ENCODE measurements at regions not wholly inside any gene's neighbourhood (a gene's known extent, or its start where the extent isn't known, plus 50 kb on each side); places are given as distances from the start of the nearest gene placed in this dataset.

DNA sequence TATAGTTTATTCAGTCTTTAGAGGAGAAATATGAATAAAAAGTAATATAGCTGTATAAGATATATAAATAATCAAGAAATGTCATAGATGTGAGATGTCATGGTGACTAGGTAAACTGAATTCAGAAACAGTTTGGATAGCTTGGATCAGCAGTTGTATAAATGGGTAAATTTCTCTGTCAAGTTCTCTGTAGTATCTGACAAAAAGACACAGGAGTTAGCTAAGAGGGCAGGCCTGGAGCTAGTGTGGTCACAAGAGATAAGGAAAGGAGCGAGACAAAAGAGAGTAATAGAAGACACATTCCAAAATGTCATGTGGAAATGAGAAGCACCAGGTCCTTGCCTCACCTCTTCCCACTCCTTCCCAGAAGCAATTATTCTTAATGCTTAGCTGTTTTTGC, 349.0 kb downstream of the LMO7 start:
- Histone ChIP-seq H3K79me2 (ENCODE audit: insufficient read depth, low read length) (no peaks in the 10 kb centered on the region), H3T11ph (ENCODE audit: low read length) (no peak overlapping the region), H4K8ac (replicated peaks; ENCODE audit: insufficient read length, low read depth, low read length) (no peak overlapping the region), H3K79me1 (ENCODE audit: insufficient read depth, low read depth, low read length, poor library complexity, severe bottlenecking) (no peaks in the 10 kb centered on the region), H4K5ac (ENCODE audit: insufficient read length, low read depth, low read length) (no peak overlapping the region), H3K23ac (ENCODE audit: insufficient read length, low read depth, low read length) (no peak overlapping the region), H2BK12ac (ENCODE audit: insufficient read length, low read depth, low read length) (no peak overlapping the region), H3K18ac (ENCODE audit: insufficient read length, low read depth, low read length) (no peak overlapping the region), H3K4me2 (ENCODE audit: insufficient read depth, insufficient read length, low read length) (no peak overlapping the region), H3K23me2 (ENCODE audit: insufficient read length, low read depth, low read length, poor library complexity, severe bottlenecking) (no peaks in the 10 kb centered on the region), H2BK120ac (ENCODE audit: low read depth, low read length, poor library complexity, severe bottlenecking) (no peak overlapping the region), H3K56ac (ENCODE audit: insufficient read length, low read depth, low read length) (no peak overlapping the region), H2BK5ac (ENCODE audit: insufficient read length, low read length) (no peak overlapping the region), H2AK5ac (ENCODE audit: insufficient read length, low read length) (no peak overlapping the region), H2BK15ac (ENCODE audit: low read depth, low read length) (no peak overlapping the region), H3K4ac (ENCODE audit: low read depth, low read length) (no peak overlapping the region), H4K91ac (ENCODE audit: insufficient read length, low read depth, low read length) (no peak overlapping the region), H3K27me3 (ENCODE audit: insufficient read depth, low read length) (no peaks in the 10 kb centered on the region), H3K9ac (ENCODE audit: extremely low read depth, insufficient read length, low read length) (no peak overlapping the region), H4K20me1 (ENCODE audit: control insufficient read depth, insufficient read depth, insufficient read length) (no peaks in the 10 kb centered on the region), H3K4me1 (ENCODE audit: insufficient read depth, low read length) (no peaks in the 10 kb centered on the region), H2BK20ac (ENCODE audit: low read depth, low read length, poor library complexity, severe bottlenecking) (no peak overlapping the region), H3K9me3 (ENCODE audit: control insufficient read depth, low read depth, low read length) (no peaks in the 10 kb centered on the region), H3K14ac (ENCODE audit: insufficient read depth, low read length) (no peak overlapping the region), H3K27ac (ENCODE audit: insufficient read length, low read depth, low read length) (no peak overlapping the region), H2AFZ (ENCODE audit: low read length) (no peak overlapping the region)
- Mint-ChIP-seq H3K27me3 (ENCODE audit: low read depth) (no peaks in the 10 kb centered on the region), H3K4me3 (no peak overlapping the region), H3K36me3 (ENCODE audit: insufficient read depth in 1 of 3, low read depth in 3 of 3) (no peaks in the 10 kb centered on the region), H3K27ac (0 out of 7 replicates have a peak overlapping the region, but pooled peaks of 1 of the 3 experiments have one; percentile 81), H3K4me1 (no peaks in the 10 kb centered on the region), H3K9me3 (peaks cover 0 to 5% of the 10 kb centered on the region in 2 experiments; a peak in 2 of 5 replicates)
- DNase-seq, result no peak
- TF ChIP-seq, protein P1, sequence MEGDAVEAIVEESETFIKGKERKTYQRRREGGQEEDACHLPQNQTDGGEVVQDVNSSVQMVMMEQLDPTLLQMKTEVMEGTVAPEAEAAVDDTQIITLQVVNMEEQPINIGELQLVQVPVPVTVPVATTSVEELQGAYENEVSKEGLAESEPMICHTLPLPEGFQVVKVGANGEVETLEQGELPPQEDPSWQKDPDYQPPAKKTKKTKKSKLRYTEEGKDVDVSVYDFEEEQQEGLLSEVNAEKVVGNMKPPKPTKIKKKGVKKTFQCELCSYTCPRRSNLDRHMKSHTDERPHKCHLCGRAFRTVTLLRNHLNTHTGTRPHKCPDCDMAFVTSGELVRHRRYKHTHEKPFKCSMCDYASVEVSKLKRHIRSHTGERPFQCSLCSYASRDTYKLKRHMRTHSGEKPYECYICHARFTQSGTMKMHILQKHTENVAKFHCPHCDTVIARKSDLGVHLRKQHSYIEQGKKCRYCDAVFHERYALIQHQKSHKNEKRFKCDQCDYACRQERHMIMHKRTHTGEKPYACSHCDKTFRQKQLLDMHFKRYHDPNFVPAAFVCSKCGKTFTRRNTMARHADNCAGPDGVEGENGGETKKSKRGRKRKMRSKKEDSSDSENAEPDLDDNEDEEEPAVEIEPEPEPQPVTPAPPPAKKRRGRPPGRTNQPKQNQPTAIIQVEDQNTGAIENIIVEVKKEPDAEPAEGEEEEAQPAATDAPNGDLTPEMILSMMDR (conservative IDR thresholded peaks at IDR 0.05), result no peak
- WGBS (ENCODE audit: extremely low coverage, insufficient read length, low lambda C conversion rate), result no CpG with 5 or more reads among the region's 1 CpG
